Neural cell (in vitro differentiated cells): ENCODE measurements at regions not wholly inside any gene's neighbourhood (a gene's known extent, or its start where the extent isn't known, plus 50 kb on each side); places are given as distances from the start of the nearest gene placed in this dataset.
"Not testable (repeated sequence)": the region's sequence is repeated elsewhere in the genome, so short reads cannot be mapped to it uniquely, and the experiment has no call there.

Experiments used
- H2AFZ ChIP-seq: fragments of 200-600, 300-800 bp; sonication (generic), shearing (Covaris generic); 2 replicates; pipeline ENCODE4 v1.6.0; 2014; ENCODE audit warnings: low read depth, mild to moderate bottlenecking, antibody characterized with exemption, low read length, moderate library complexity
- H3F3A ChIP-seq: fragments of 200-600 bp; shearing (Covaris generic); 2 replicates; pipeline ENCODE4 v1.6.1; 2016; ENCODE audit warnings: mild to moderate bottlenecking, moderate library complexity, mixed read lengths, antibody characterized with exemption, low read length; ENCODE audit not compliant: insufficient read depth, poor library complexity, severe bottlenecking
- H3K27ac ChIP-seq: fragments of 200-600, 300-800 bp; sonication (generic), shearing (Covaris generic); 2 replicates; pipeline ENCODE4 v1.5.1; 2014; ENCODE audit warnings: mild to moderate bottlenecking, low read length, moderate library complexity
- H3K27me3 ChIP-seq: fragments of 300-800, 200-600 bp; sonication (generic), shearing (Covaris generic); 2 replicates; pipeline ENCODE4 v1.6.0; 2014; ENCODE audit warnings: mild to moderate bottlenecking, low read depth, low read length, moderate library complexity; ENCODE audit not compliant: insufficient read depth
- H3K36me3 ChIP-seq: fragments of 300-800, 200-600 bp; sonication (generic), shearing (Covaris generic); 2 replicates; pipeline ENCODE4 v1.5.1; 2014; ENCODE audit warnings: mild to moderate bottlenecking, antibody characterized with exemption, low read length, moderate library complexity; ENCODE audit not compliant: insufficient read depth
- H3K4me2 ChIP-seq: fragments of 300-800, 200-600 bp; sonication (generic), shearing (Covaris generic); 2 replicates; pipeline ENCODE4 v1.6.0; 2014; ENCODE audit warnings: mild to moderate bottlenecking, low read length
- H3K4me3 ChIP-seq: fragments of 300-800, 200-600 bp; sonication (generic), shearing (Covaris generic); 2 replicates; pipeline ENCODE4 v1.5.1; 2014; ENCODE audit warnings: mild to moderate bottlenecking, low read length, moderate library complexity
- H3K79me2 ChIP-seq: fragments of 200-600 bp; shearing (Covaris generic); replicated peaks from 2 replicates; pipeline ENCODE4 v1.6.0; 2014; ENCODE audit warnings: mild to moderate bottlenecking, low read length, moderate library complexity; ENCODE audit not compliant: insufficient read depth
- H3K9ac ChIP-seq: fragments of 300-800, 200-600 bp; sonication (generic), shearing (Covaris generic); 2 replicates; pipeline ENCODE4 v1.6.1; 2016; ENCODE audit warnings: mild to moderate bottlenecking, low read length, mixed read lengths
- H3K9me2 ChIP-seq: fragments of 200-600 bp; shearing (Covaris generic); 2 replicates; pipeline ENCODE4 v1.6.1; 2016; ENCODE audit warnings: mild to moderate bottlenecking, low read length, mixed read lengths; ENCODE audit not compliant: insufficient read depth
- H3K9me3 ChIP-seq: fragments of 200-600, 300-800 bp; sonication (generic), shearing (Covaris generic); 2 replicates; pipeline ENCODE4 v1.6.1; 2016; ENCODE audit warnings: mild to moderate bottlenecking, mixed run types, low read length, moderate library complexity, mixed read lengths
- H4K20me1 ChIP-seq: fragments of 200-600 bp; shearing (Covaris generic); 2 replicates; pipeline ENCODE4 v1.6.1; 2016; ENCODE audit warnings: mild to moderate bottlenecking, mixed run types; ENCODE audit not compliant: insufficient read depth
- EP300 ChIP-seq: fragments of 450-650 bp; conservative IDR thresholded peaks from 2 replicates; pipeline ENCODE4 v1.6.1; 2014; ENCODE audit warnings: antibody characterized with exemption, mild to moderate bottlenecking, moderate library complexity; ENCODE audit not compliant: poor library complexity, severe bottlenecking
- POLR2AphosphoS5 ChIP-seq: IDR thresholded peaks from 2 replicates; pipeline ENCODE4 v1.6.1; 2012
- TF ChIP-seq, protein P1 (sequence below): IDR thresholded peaks from 2 replicates; pipeline ENCODE4 v1.6.1; 2012; ENCODE audit warnings: borderline replicate concordance

DNA sequence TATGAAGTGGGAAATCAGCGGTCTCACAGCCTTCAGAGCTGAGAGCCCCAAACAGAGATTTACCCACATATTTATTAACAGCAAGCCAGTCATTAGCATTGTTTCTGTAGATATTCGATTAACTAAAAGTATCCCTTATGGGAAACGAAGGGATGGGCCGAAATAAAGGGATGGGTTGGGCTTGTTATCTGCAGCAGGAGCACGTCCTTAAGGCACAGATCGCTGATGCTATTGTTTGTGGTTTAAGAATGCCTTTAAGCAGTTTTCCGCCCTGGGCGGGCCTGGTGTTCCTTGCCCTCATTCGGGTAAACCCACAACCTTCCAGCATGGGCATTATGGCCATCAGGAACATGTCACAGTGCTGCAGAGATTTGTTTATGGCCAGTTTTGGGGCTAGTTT is 580.3 kb upstream of the CHD1 start:
- not testable (repeated sequence) for H3F3A ChIP-seq, H3K79me2 ChIP-seq, H3K27me3 ChIP-seq, H3K9me2 ChIP-seq, H3K36me3 ChIP-seq, H2AFZ ChIP-seq, H3K9ac ChIP-seq, H4K20me1 ChIP-seq, H3K4me3 ChIP-seq, H3K9me3 ChIP-seq, H3K27ac ChIP-seq, H3K4me2 ChIP-seq

DNA sequence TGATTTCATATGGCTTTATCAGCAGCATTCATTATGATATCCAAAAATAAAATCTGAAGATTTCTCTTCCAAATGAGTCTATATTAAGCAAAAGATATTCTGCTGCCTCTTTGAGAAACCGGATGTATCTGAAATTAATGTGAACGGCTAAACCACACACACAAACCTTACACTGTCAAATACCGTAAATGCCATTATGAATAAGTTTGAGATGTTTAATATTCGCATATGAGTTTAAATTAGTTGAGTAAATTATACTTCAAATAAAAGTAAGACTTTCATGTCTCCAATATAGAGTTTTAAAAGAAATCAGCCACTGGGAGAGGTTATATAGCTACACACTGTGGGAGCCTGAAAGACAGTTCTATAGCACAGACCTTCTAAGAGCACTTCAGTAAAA is 566.6 kb upstream of the CHD1 start:
- H3K4me2 ChIP-seq, H3K27me3 ChIP-seq, H3K27ac ChIP-seq, H4K20me1 ChIP-seq, H3F3A ChIP-seq, H3K36me3 ChIP-seq, H3K9me3 ChIP-seq, H3K9ac ChIP-seq, H3K4me3 ChIP-seq, H3K79me2 ChIP-seq, H3K9me2 ChIP-seq, H2AFZ ChIP-seq: not testable (repeated sequence)

- not testable (repeated sequence) for H3K27me3 ChIP-seq, H4K20me1 ChIP-seq, H2AFZ ChIP-seq, H3K79me2 ChIP-seq, H3K36me3 ChIP-seq, H3K4me3 ChIP-seq, H3F3A ChIP-seq, H3K9me2 ChIP-seq, H3K9ac ChIP-seq, H3K4me2 ChIP-seq, H3K9me3 ChIP-seq, H3K27ac ChIP-seq
Observed at GRCh38 chr5:99478450-99478849, 549.6 kb upstream of the CHD1 start.

GRCh38 chr5:99473328-99473727 is 544.5 kb upstream of the CHD1 start:
- H3K27me3 ChIP-seq, H2AFZ ChIP-seq, H3K27ac ChIP-seq, H3K36me3 ChIP-seq, H4K20me1 ChIP-seq, H3K4me3 ChIP-seq, H3K9me3 ChIP-seq, H3K79me2 ChIP-seq, H3K9ac ChIP-seq, H3K9me2 ChIP-seq, H3F3A ChIP-seq, H3K4me2 ChIP-seq: not testable (repeated sequence)
- peak; percentile 93 for TF ChIP-seq EP300
- peak; percentile 82 for TF ChIP-seq POLR2AphosphoS5
- TF ChIP-seq, protein P1, sequence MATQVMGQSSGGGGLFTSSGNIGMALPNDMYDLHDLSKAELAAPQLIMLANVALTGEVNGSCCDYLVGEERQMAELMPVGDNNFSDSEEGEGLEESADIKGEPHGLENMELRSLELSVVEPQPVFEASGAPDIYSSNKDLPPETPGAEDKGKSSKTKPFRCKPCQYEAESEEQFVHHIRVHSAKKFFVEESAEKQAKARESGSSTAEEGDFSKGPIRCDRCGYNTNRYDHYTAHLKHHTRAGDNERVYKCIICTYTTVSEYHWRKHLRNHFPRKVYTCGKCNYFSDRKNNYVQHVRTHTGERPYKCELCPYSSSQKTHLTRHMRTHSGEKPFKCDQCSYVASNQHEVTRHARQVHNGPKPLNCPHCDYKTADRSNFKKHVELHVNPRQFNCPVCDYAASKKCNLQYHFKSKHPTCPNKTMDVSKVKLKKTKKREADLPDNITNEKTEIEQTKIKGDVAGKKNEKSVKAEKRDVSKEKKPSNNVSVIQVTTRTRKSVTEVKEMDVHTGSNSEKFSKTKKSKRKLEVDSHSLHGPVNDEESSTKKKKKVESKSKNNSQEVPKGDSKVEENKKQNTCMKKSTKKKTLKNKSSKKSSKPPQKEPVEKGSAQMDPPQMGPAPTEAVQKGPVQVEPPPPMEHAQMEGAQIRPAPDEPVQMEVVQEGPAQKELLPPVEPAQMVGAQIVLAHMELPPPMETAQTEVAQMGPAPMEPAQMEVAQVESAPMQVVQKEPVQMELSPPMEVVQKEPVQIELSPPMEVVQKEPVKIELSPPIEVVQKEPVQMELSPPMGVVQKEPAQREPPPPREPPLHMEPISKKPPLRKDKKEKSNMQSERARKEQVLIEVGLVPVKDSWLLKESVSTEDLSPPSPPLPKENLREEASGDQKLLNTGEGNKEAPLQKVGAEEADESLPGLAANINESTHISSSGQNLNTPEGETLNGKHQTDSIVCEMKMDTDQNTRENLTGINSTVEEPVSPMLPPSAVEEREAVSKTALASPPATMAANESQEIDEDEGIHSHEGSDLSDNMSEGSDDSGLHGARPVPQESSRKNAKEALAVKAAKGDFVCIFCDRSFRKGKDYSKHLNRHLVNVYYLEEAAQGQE, result peak; percentile 100

- H3K4me3 ChIP-seq, H3K79me2 ChIP-seq, H3K9me3 ChIP-seq, H2AFZ ChIP-seq, H3K27me3 ChIP-seq, H3K9me2 ChIP-seq, H3F3A ChIP-seq, H4K20me1 ChIP-seq, H3K36me3 ChIP-seq, H3K27ac ChIP-seq, H3K9ac ChIP-seq, H3K4me2 ChIP-seq: not testable (repeated sequence)
Observed at GRCh38 chr5:99471726-99472125, 542.9 kb upstream of the CHD1 start.

DNA sequence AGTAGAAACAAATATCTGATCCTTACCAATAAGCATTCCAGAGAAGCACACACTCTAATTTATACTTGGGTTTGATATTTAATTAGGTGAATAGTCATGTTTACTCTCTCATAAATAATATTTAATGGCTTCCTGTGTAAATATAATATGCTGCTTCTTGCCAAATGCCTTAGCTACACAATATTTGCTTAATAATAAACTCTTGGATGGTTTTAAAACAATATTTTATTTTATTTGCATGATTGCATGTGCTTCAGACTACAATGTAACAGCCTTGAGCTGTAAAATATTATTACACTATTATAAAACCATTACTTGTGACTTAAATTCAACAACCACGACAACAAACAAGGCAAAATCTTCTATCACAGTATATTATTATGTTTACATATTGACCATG is 542.4 kb upstream of the CHD1 start:
- not testable (repeated sequence) for H4K20me1 ChIP-seq, H3K4me2 ChIP-seq, H3K9me3 ChIP-seq, H3F3A ChIP-seq, H3K79me2 ChIP-seq, H3K27me3 ChIP-seq, H3K27ac ChIP-seq, H3K9me2 ChIP-seq, H3K9ac ChIP-seq, H3K36me3 ChIP-seq, H2AFZ ChIP-seq, H3K4me3 ChIP-seq

DNA sequence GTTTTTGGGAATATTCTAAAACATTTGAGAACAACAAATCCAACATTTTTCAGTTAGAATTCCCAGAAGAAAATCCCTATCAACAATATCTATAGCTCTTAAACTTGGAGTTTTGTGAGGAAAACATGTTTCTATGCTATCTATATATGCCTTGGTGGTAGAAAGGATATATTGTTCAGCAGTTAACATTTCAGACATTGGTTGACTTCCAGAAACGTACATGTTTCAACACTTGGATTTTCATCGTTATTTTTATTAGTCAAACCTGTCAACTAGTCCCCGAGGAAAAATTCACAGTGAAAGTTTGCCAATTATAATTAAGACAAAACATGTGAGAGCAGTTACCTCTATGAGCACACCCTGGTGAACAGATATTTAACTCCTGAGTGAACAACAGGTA is 541.8 kb upstream of the CHD1 start:
- H3K9me3 ChIP-seq, H4K20me1 ChIP-seq, H3K4me3 ChIP-seq, H3K4me2 ChIP-seq, H3K9ac ChIP-seq, H3K36me3 ChIP-seq, H3K27me3 ChIP-seq, H3K9me2 ChIP-seq, H2AFZ ChIP-seq, H3F3A ChIP-seq, H3K27ac ChIP-seq, H3K79me2 ChIP-seq: not testable (repeated sequence)
